Loucy (cell line): ENCODE measurements at regions not wholly inside any gene's neighbourhood (a gene's known extent, or its start where the extent isn't known, plus 50 kb on each side); places are given as distances from the start of the nearest gene placed in this dataset.

Source experiments
- EZH2phosphoT487 ChIP-seq: fragments of 200-600 bp; IDR thresholded peaks from 2 replicates; pipeline ENCODE4 v1.6.1; 2018; ENCODE audit warnings: antibody characterized with exemption, mild to moderate bottlenecking, moderate library complexity, borderline replicate concordance
- TF ChIP-seq, protein P1 (sequence below): fragments of 200-600 bp; sonication (generic); conservative IDR thresholded peaks from 2 replicates; pipeline ENCODE4 v1.5.1; 2014; ENCODE audit warnings: mild to moderate bottlenecking, antibody characterized with exemption, low read length

DNA sequence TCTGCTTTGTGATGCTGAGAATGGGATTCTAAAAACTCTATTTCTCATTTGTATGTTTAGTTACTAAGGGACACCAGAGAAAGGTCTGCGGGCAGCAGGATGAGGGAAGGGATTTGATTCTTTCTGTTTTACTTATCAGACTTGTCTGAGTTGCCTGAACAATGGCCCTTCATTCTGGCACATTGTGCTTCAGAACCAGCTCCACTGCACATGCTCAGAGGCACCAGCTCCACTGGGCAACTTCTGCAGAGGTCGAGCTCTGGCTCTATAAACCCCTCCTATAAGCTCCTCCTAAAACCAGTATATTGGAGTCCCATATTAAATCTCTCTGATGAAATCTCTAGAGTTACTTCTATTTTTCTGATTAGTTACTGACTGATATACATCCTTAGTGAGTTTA lies 453.2 kb upstream of the CDIN1 start:
- TF ChIP-seq, protein P1, sequence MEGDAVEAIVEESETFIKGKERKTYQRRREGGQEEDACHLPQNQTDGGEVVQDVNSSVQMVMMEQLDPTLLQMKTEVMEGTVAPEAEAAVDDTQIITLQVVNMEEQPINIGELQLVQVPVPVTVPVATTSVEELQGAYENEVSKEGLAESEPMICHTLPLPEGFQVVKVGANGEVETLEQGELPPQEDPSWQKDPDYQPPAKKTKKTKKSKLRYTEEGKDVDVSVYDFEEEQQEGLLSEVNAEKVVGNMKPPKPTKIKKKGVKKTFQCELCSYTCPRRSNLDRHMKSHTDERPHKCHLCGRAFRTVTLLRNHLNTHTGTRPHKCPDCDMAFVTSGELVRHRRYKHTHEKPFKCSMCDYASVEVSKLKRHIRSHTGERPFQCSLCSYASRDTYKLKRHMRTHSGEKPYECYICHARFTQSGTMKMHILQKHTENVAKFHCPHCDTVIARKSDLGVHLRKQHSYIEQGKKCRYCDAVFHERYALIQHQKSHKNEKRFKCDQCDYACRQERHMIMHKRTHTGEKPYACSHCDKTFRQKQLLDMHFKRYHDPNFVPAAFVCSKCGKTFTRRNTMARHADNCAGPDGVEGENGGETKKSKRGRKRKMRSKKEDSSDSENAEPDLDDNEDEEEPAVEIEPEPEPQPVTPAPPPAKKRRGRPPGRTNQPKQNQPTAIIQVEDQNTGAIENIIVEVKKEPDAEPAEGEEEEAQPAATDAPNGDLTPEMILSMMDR = no peak
- no peak for TF ChIP-seq EZH2phosphoT487
